Lower leg skin (tissue), 4 donors: ENCODE measurements at regions not wholly inside any gene's neighbourhood (a gene's known extent, or its start where the extent isn't known, plus 50 kb on each side); places are given as distances from the start of the nearest gene placed in this dataset.

Source experiments
- DNase-seq, 2 donors: peaks; one replicate each; pipeline ENCODE4 v3.0.0-alpha.2; 2019; ENCODE audit warnings: low spot score in 2 of 2
- H3K4me3 ChIP-seq: fragments of 200-600 bp; sonication (generic); 2 replicates; pipeline ENCODE4 v1.5.1; 2017; ENCODE audit warnings: mild to moderate bottlenecking, low read depth; ENCODE audit not compliant: poor library complexity, severe bottlenecking
- CTCF ChIP-seq, 3 donors: fragments of 450-650 bp; IDR thresholded peaks; one replicate each; pipeline ENCODE4 v1.5.1; 2016; ENCODE audit warnings: antibody characterized with exemption in 3 of 3, mild to moderate bottlenecking in 3 of 3, moderate library complexity in 2 of 3
- POLR2A ChIP-seq, 2 donors: fragments of 450-650 bp; IDR thresholded peaks; one replicate each; pipeline ENCODE4 v1.6.1; 2016 to 2017; ENCODE audit warnings: antibody characterized with exemption in 2 of 2, mild to moderate bottlenecking in 1 of 2, moderate library complexity in 1 of 2
- WGBS, 2 donors: methylation state at CpG; one replicate each; pipeline ENCODE4 v1.1.5; 2018; 5-methylcytosine and 5-hydroxymethylcytosine counted together
- intact Hi-C: fragments of 100-400 bp; cut with DNase I; formaldehyde crosslinking; loops from one replicate; pipeline ENCODE4 v1.15.0; 2023; ENCODE audit warnings: low total_unique reads

DNA sequence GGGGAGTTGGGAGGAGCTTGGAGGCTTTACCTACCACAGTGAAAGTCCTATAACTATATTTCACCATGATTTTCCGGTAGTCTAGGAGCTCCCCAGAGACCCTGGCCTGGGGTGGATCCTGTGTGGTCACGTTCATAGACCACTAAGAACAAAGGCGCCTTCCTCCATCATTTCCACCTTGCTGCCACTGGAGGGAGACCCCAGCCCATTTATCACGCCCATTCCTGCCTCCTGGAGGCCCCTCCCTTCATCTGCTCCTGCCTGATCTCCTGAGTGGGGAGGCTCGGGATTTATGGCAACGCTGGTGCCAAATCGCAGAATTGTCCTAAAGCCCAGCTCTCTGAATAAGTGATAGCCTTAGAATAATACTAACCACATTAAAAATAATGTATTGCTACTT is 507.6 kb upstream of the SPHKAP start:
- no peak overlapping the region for H3K4me3 ChIP-seq
- no peak for DNase-seq
- WGBS, 2 donors, result 31 to 37% methylated on average over 7 of the region's 7 CpGs
- TF ChIP-seq POLR2A (IDR thresholded peaks at IDR 0.05) (no peak), CTCF (IDR thresholded peaks at IDR 0.05) (no peak)
- intact Hi-C loops, result no loop called here

GRCh38 chr2:228688007-228688645 is 506.6 kb upstream of the SPHKAP start:
- WGBS, 2 donors, result 76 to 78% methylated on average over 5 of the region's 5 CpGs
- no peak for DNase-seq
- H3K4me3 ChIP-seq, result no peak overlapping the region
- intact Hi-C loops, result no loop called here
- no peak for TF ChIP-seq POLR2A (IDR thresholded peaks at IDR 0.05)
- TF ChIP-seq CTCF (IDR thresholded peaks at IDR 0.05), result no peak

GRCh38 chr2:228681979-228682378 is 500.5 kb upstream of the SPHKAP start:
- 45 to 50% methylated on average over 1 of the region's 1 CpG for WGBS, 2 donors
- intact Hi-C loops, result no loop called here
- H3K4me3 ChIP-seq, result no peak overlapping the region
- DNase-seq, result no peak
- TF ChIP-seq POLR2A (IDR thresholded peaks at IDR 0.05) (no peak), CTCF (IDR thresholded peaks at IDR 0.05) (no peak)

GRCh38 chr2:228681426-228681825 is 499.9 kb upstream of the SPHKAP start:
- DNase-seq, result no peak
- WGBS, 2 donors, result 20 to 25% methylated on average over 5 of the region's 5 CpGs
- TF ChIP-seq POLR2A (IDR thresholded peaks at IDR 0.05) (no peak), CTCF (IDR thresholded peaks at IDR 0.05) (no peak)
- H3K4me3 ChIP-seq, result no peak overlapping the region
- intact Hi-C loops, result no loop called here

DNA sequence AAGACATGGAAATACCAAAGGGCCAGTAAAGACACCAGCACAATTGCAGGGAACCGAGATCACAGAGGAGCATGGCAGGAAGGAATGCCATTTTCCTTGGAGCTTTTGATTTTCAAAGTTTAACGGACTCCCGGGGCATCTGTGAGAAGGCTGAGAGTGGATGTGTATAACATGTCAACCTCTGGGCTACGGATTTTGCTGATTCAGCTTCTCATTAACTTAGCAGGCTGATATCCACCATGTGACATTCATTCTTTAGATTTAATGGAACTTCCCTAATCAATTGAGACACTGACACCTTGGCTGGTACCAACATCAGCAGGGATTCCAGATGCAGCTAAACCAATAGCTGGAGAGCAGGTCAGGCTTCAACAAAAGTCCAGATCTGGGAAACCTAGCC is 496.6 kb upstream of the SPHKAP start:
- DNase-seq, result no peak
- intact Hi-C loops, result no loop called here
- TF ChIP-seq POLR2A (IDR thresholded peaks at IDR 0.05), result no peak
- no peak overlapping the region for H3K4me3 ChIP-seq
- WGBS, 2 donors, result 81 to 85% methylated on average over 4 of the region's 4 CpGs

GRCh38 chr2:228675646-228676045 is 494.2 kb upstream of the SPHKAP start:
- no peak for DNase-seq
- H3K4me3 ChIP-seq, result no peak overlapping the region
- intact Hi-C loops, result no loop called here
- TF ChIP-seq CTCF (IDR thresholded peaks at IDR 0.05) (no peak), POLR2A (IDR thresholded peaks at IDR 0.05) (no peak)
